ENCODE measurements at regions not wholly inside any gene's neighbourhood (a gene's known extent, or its start where the extent isn't known, plus 50 kb on each side); places are given as distances from the start of the nearest gene placed in this dataset.
"Not testable (repeated sequence)": the region's sequence is repeated elsewhere in the genome, so short reads cannot be mapped to it uniquely, and the experiment has no call there.

DNA sequence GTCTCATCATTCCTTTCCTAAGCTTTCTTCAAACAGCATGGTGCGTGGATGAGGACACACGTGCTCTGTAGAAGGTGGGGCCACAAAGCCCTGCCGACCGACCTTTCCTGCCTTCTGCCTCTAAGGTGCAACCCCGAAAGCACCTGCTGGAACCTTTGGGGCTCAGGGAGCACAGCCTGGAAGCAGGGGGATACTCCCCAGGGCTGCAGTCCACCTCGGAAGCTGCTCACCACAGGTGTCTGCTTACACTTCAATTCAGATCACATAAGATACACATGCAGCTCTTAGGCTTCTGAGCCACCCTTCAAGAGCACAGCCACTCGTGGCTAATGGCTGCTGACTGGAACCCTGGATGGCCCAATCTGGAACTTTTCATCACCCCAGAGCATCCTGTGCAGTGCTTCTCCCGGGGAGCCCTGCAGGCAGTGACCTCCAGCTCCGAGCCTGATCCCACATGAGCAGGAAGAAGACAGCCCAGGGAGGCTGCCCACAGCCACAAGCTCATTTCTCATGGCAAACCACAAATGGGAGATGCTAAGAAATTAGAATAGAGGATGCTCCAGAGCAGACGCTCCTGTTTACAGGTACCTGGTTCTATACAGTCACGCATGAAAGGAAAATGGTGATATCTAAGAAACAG lies 162.3 kb upstream of the FOXF1 start:
- H3K27ac ChIP-seq = no peak overlapping the region
- no peaks in the 10 kb centered on the region for H3K9me3 ChIP-seq
- H3K36me3 ChIP-seq = no peaks in the 10 kb centered on the region
- TF ChIP-seq, protein P1, sequence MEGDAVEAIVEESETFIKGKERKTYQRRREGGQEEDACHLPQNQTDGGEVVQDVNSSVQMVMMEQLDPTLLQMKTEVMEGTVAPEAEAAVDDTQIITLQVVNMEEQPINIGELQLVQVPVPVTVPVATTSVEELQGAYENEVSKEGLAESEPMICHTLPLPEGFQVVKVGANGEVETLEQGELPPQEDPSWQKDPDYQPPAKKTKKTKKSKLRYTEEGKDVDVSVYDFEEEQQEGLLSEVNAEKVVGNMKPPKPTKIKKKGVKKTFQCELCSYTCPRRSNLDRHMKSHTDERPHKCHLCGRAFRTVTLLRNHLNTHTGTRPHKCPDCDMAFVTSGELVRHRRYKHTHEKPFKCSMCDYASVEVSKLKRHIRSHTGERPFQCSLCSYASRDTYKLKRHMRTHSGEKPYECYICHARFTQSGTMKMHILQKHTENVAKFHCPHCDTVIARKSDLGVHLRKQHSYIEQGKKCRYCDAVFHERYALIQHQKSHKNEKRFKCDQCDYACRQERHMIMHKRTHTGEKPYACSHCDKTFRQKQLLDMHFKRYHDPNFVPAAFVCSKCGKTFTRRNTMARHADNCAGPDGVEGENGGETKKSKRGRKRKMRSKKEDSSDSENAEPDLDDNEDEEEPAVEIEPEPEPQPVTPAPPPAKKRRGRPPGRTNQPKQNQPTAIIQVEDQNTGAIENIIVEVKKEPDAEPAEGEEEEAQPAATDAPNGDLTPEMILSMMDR (IDR thresholded peaks at IDR 0.05) = no peak
- H3K27me3 ChIP-seq = no peaks in the 10 kb centered on the region
- intact Hi-C loops (cut with DNase I) = no loop called here
- no peak for DNase-seq
- 64 to 71% methylated on average over 9 to 11 of the region's 11 CpGs for WGBS, 2 donors
- H3K4me1 ChIP-seq = peaks cover 0 to 11% of the 10 kb centered on the region in 2 donors
- no peak overlapping the region for H3K4me3 ChIP-seq (replicated peaks in 1 of 3)

DNA sequence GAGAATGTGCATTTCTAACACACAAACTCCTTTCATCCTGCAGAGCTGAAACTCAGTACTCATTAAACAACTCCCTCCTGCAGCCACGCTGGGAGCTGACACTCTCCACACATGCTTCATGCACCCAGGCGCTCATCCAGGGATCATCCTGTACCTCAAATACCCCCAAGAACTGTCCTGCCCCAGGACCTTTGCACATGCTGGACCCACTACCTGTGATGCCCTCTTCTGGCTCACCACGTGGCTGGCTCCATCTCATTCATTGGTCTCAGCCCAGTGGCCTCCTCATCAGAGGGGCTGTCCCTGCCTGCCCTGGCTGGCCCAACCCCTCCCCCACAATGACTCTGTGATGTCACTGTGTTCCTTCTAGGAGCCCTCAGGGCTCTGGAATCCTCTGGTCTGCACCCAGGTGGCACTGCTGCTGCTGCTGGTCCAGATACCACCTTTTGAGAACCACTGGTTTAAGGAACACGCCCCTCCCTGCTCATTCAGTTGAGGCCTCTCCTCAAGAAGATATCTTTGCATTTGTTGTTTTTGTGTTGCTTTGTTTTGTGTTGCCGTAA lies 160.9 kb upstream of the FOXF1 start:
- no peak overlapping the region for H3K27ac ChIP-seq
- H3K27me3 ChIP-seq = no peaks in the 10 kb centered on the region
- TF ChIP-seq, protein P1 (IDR thresholded peaks at IDR 0.05) = no peak
- TF ChIP-seq POLR2A (IDR thresholded peaks at IDR 0.05) = no peak
- H3K4me3 ChIP-seq (replicated peaks in 1 of 3) = no peak overlapping the region
- peaks cover 0 to 1% of the 10 kb centered on the region in 2 donors for H3K4me1 ChIP-seq
- no peak for DNase-seq
- intact Hi-C loops (cut with DNase I) = no loop called here
- no peaks in the 10 kb centered on the region for H3K9me3 ChIP-seq
- no peaks in the 10 kb centered on the region for H3K36me3 ChIP-seq
- 67 to 72% methylated on average over 5 of the region's 5 CpGs for WGBS, 2 donors

DNA sequence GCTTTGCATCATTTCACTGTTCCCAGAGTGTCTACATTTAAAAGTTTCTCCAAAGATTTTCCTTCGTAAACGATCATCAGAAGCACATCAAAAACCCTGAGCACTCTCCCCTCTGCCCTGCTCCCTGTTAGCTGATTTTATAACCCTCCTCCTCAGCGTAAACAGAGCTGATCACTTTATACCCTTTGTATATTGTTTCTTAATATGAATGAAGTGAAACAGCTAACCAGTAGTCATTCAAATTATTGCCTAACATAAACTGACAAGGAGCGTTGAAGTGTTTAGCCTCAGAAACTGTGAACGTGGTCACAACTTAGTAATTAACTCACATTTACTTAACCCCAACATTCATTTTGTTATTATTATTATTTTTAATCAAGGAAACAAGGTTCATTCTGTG lies 160.0 kb upstream of the FOXF1 start:
- no peaks in the 10 kb centered on the region for H3K9me3 ChIP-seq
- intact Hi-C loops (cut with DNase I) = no loop called here
- H3K4me1 ChIP-seq = no peaks in the 10 kb centered on the region
- no peak for TF ChIP-seq POLR2A (IDR thresholded peaks at IDR 0.05)
- TF ChIP-seq, protein P1 (IDR thresholded peaks at IDR 0.05) = no peak
- no peak for DNase-seq
- no peak overlapping the region for H3K4me3 ChIP-seq (replicated peaks in 1 of 3)
- H3K36me3 ChIP-seq = no peaks in the 10 kb centered on the region
- H3K27me3 ChIP-seq = no peaks in the 10 kb centered on the region
- 62 to 73% methylated on average over 5 of the region's 5 CpGs for WGBS, 2 donors
- no peak overlapping the region for H3K27ac ChIP-seq

DNA sequence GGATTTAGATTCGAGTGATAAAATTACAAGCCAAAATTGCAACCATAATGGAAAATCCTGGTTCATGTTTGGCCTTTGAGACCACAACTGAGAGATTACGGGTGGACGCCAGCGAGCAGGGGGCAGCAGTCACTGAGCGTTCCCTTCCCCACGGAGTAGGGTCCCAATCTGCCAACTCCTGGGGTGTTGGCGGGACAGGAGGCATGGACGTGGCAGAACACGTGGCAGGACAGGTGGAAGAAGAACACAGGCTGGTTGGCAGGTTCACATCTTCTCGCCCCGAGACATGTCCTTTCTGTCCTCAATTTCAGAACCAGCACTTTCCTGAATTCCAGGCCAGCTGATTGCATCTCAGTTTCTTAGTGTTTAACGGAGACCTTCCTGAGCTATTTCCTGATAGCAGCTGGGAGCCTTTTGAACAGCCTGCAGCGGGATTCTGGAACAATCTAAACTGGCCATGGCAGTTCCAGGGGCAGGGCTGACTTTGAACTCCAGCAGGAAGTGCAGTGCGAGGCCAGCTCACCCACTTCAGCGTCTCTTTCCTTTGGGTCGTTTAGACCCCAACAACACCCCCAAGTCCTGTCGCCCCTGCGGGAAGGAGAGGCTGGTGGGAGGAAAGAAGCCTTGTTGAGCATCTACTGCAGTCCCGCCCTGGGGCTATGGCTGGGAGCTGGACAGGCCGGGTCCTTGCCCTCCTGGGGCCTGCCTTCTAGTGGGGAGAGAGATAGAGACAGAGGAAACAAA lies 159.1 kb upstream of the FOXF1 start:
- Histone ChIP-seq H3K9me3 (no peaks in the 10 kb centered on the region), H3K4me3 (replicated peaks in 1 of 3) (no peak overlapping the region), H3K27me3 (no peaks in the 10 kb centered on the region), H3K27ac (no peak overlapping the region), H3K36me3 (no peaks in the 10 kb centered on the region), H3K4me1 (no peaks in the 10 kb centered on the region)
- 65 to 68% methylated on average over 20 of the region's 20 CpGs for WGBS, 2 donors
- no peak for DNase-seq
- no peak for TF ChIP-seq POLR2A (IDR thresholded peaks at IDR 0.05)
- TF ChIP-seq, protein P1 (IDR thresholded peaks at IDR 0.05) = no peak
- intact Hi-C loops (cut with DNase I) = no loop called here

DNA sequence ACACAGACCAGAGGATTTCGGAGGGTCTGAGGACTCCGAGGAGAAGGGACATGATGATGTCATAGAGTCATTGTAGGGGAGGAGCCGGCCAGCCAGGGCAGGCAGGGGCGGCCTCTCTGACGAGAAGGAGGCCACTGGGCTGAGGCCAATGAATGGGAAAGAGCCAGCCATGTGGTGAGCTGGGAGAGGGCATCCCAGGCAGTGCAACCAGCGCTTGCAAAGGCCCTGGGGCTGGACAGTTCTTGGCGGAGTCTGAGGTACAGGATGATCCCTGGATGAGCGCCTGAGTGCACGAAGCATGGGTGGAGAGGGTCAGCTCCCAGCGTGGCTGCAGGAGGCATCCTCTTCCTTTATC lies 158.6 kb upstream of the FOXF1 start:
- H3K36me3 ChIP-seq; H3K4me1 ChIP-seq; intact Hi-C loops (cut with DNase I); DNase-seq; H3K27ac ChIP-seq; H3K4me3 ChIP-seq (replicated peaks in 1 of 3); H3K27me3 ChIP-seq; H3K9me3 ChIP-seq: not testable (repeated sequence)
- WGBS, 2 donors = 63 to 72% methylated on average over 10 of the region's 10 CpGs
